ENCODE measurements at regions not wholly inside any gene's neighbourhood (a gene's known extent, or its start where the extent isn't known, plus 50 kb on each side); places are given as distances from the start of the nearest gene placed in this dataset.

DNA sequence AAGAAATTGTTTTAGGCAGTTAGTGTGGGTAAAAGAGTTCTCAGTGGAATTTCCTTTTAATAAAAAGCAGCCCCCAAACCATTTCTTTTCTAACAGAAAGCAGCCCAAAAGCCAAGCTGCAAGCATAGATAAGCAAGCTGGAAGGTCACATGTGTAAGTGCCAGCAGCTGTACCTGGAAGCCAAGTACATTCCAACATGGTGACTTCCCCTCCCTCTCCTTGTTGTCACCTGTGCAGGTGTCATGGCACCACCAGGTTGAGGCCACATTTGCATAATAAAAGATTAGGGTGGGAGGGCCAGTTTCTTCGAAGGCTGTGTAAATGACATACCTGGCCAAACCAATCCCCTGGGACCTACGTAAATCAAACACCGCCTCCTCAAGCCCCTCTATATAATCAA is 240.3 kb upstream of the RAB4A start:
- TF ChIP-seq POLR2A (IDR thresholded peaks at IDR 0.05) = no peak
- TF ChIP-seq, protein P1, sequence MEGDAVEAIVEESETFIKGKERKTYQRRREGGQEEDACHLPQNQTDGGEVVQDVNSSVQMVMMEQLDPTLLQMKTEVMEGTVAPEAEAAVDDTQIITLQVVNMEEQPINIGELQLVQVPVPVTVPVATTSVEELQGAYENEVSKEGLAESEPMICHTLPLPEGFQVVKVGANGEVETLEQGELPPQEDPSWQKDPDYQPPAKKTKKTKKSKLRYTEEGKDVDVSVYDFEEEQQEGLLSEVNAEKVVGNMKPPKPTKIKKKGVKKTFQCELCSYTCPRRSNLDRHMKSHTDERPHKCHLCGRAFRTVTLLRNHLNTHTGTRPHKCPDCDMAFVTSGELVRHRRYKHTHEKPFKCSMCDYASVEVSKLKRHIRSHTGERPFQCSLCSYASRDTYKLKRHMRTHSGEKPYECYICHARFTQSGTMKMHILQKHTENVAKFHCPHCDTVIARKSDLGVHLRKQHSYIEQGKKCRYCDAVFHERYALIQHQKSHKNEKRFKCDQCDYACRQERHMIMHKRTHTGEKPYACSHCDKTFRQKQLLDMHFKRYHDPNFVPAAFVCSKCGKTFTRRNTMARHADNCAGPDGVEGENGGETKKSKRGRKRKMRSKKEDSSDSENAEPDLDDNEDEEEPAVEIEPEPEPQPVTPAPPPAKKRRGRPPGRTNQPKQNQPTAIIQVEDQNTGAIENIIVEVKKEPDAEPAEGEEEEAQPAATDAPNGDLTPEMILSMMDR (IDR thresholded peaks at IDR 0.05) = no peak

Data from Peyer's patch (tissue), 4 donors.